Prostate gland (tissue), 2 donors: ENCODE measurements at regions not wholly inside any gene's neighbourhood (a gene's known extent, or its start where the extent isn't known, plus 50 kb on each side); places are given as distances from the start of the nearest gene placed in this dataset.

Experiments used
- DNase-seq: peaks from one replicate; pipeline ENCODE4 v3.0.0-alpha.2; 2019; ENCODE audit warnings: low spot score
- H3K27ac ChIP-seq, 2 donors: fragments of 200-600 bp; sonication (generic); 2 replicates each; pipeline ENCODE4 v1.5.1; 2017 to 2019
- H3K27me3 ChIP-seq: fragments of 200-600 bp; sonication (generic); replicated peaks from 2 replicates; pipeline ENCODE4 v1.5.1; 2019; ENCODE audit not compliant: insufficient read depth
- H3K36me3 ChIP-seq, 2 donors: fragments of 200-600 bp; sonication (generic); 1 replicate in 1 of 2; 2 replicates in 1 of 2; pipeline versions ENCODE4 v1.5.1 to v1.8.1; 2017 to 2019
- H3K4me1 ChIP-seq: fragments of 200-600 bp; sonication (generic); replicated peaks from 2 replicates; pipeline ENCODE4 v1.5.1; 2019
- H3K4me3 ChIP-seq, 2 donors: fragments of 200-600 bp; sonication (generic); 2 replicates each; pipeline ENCODE4 v1.5.1; 2017 to 2019
- H3K9me3 ChIP-seq: fragments of 200-600 bp; sonication (generic); 2 replicates; pipeline ENCODE4 v1.5.1; 2017
- CTCF ChIP-seq, 4 experiments: fragments of 200-600 bp in 2 of 4; fragments of 450-650 bp in 2 of 4; sonication (generic) in 2 of 4; IDR thresholded peaks; 1 replicate in 3 of 4; 2 replicates in 1 of 4; pipeline ENCODE4 v1.5.1; 2016 to 2019; ENCODE audit warnings: antibody characterized with exemption in 4 of 4, mild to moderate bottlenecking in 2 of 4, moderate library complexity in 2 of 4
- POLR2A ChIP-seq: fragments of 450-650 bp; IDR thresholded peaks from one replicate; pipeline ENCODE4 v1.6.1; 2016; ENCODE audit warnings: antibody characterized with exemption, mild to moderate bottlenecking
- POLR2AphosphoS5 ChIP-seq: sonication (generic); formaldehyde crosslinking; IDR thresholded peaks from one replicate; pipeline ENCODE4 v1.6.1; 2017; ENCODE audit warnings: antibody characterized with exemption
- WGBS: methylation state at CpG from one replicate; pipeline ENCODE4 v1.1.5; 2018; 5-methylcytosine and 5-hydroxymethylcytosine counted together
- intact Hi-C: fragments of 100-400 bp; cut with DNase I; formaldehyde crosslinking; loops from one replicate; pipeline ENCODE4 v1.14.2; 2022

GRCh38 chr10:36198322-36198721 lies 556.2 kb upstream of the FZD8 start:
- Histone ChIP-seq H3K36me3 (no peaks in the 10 kb centered on the region), H3K4me1 (no peaks in the 10 kb centered on the region), H3K4me3 (no peak overlapping the region), H3K9me3 (peaks cover 4% of the 10 kb centered on the region), H3K27me3 (no peaks in the 10 kb centered on the region), H3K27ac (no peak overlapping the region)
- TF ChIP-seq POLR2AphosphoS5 (no peak), CTCF (IDR thresholded peaks at IDR 0.05) (no peak), POLR2A (no peak)
- intact Hi-C loops: no loop called here
- DNase-seq: no peak

GRCh38 chr10:36195364-36195763 lies 553.3 kb upstream of the FZD8 start:
- DNase-seq: no peak
- peaks cover 4% of the 10 kb centered on the region for H3K9me3 ChIP-seq
- TF ChIP-seq CTCF (IDR thresholded peaks at IDR 0.05) (no peak), POLR2A (no peak), POLR2AphosphoS5 (no peak)
- no peak overlapping the region for H3K4me3 ChIP-seq
- no peaks in the 10 kb centered on the region for H3K36me3 ChIP-seq
- intact Hi-C loops: no loop called here
- H3K4me1 ChIP-seq: no peaks in the 10 kb centered on the region
- WGBS: 80% methylated on average over 3 of the region's 3 CpGs
- H3K27ac ChIP-seq: no peak overlapping the region
- H3K27me3 ChIP-seq: no peaks in the 10 kb centered on the region

- intact Hi-C loops: no loop called here
- Histone ChIP-seq H3K27me3 (no peaks in the 10 kb centered on the region), H3K4me3 (no peak overlapping the region), H3K9me3 (peaks cover 4% of the 10 kb centered on the region), H3K4me1 (no peaks in the 10 kb centered on the region), H3K36me3 (no peaks in the 10 kb centered on the region), H3K27ac (no peak overlapping the region)
- DNase-seq: no peak
- 92% methylated on average over 4 of the region's 4 CpGs for WGBS
- TF ChIP-seq CTCF (IDR thresholded peaks at IDR 0.05): no peak
- TF ChIP-seq POLR2AphosphoS5: no peak
- TF ChIP-seq POLR2A: no peak
Observed at GRCh38 chr10:36194276-36194675, 552.2 kb upstream of the FZD8 start.

- no peak overlapping the region for H3K4me3 ChIP-seq
- no peaks in the 10 kb centered on the region for H3K36me3 ChIP-seq
- DNase-seq: no peak
- WGBS: 86% methylated on average over 1 of the region's 1 CpG
- no peaks in the 10 kb centered on the region for H3K4me1 ChIP-seq
- intact Hi-C loops: no loop called here
- no peaks in the 10 kb centered on the region for H3K27me3 ChIP-seq
- no peaks in the 10 kb centered on the region for H3K9me3 ChIP-seq
- TF ChIP-seq POLR2AphosphoS5 (no peak), POLR2A (no peak), CTCF (IDR thresholded peaks at IDR 0.05) (no peak)
- no peak overlapping the region for H3K27ac ChIP-seq
Observed at GRCh38 chr10:36191009-36191408, 548.9 kb upstream of the FZD8 start.

- Histone ChIP-seq H3K36me3 (no peaks in the 10 kb centered on the region), H3K4me3 (no peak overlapping the region), H3K27me3 (no peaks in the 10 kb centered on the region), H3K9me3 (no peaks in the 10 kb centered on the region), H3K4me1 (no peaks in the 10 kb centered on the region), H3K27ac (no peak overlapping the region)
- intact Hi-C loops: no loop called here
- no peak for TF ChIP-seq POLR2AphosphoS5
- TF ChIP-seq CTCF (IDR thresholded peaks at IDR 0.05): no peak
- TF ChIP-seq POLR2A: no peak
- 34% methylated on average over 4 of the region's 4 CpGs for WGBS
- DNase-seq: no peak
Observed at GRCh38 chr10:36188461-36188860, 546.4 kb upstream of the FZD8 start.
